ENCODE measurements at regions not wholly inside any gene's neighbourhood (a gene's known extent, or its start where the extent isn't known, plus 50 kb on each side); places are given as distances from the start of the nearest gene placed in this dataset.
"Not testable (repeated sequence)": the region's sequence is repeated elsewhere in the genome, so short reads cannot be mapped to it uniquely, and the experiment has no call there.

DNA sequence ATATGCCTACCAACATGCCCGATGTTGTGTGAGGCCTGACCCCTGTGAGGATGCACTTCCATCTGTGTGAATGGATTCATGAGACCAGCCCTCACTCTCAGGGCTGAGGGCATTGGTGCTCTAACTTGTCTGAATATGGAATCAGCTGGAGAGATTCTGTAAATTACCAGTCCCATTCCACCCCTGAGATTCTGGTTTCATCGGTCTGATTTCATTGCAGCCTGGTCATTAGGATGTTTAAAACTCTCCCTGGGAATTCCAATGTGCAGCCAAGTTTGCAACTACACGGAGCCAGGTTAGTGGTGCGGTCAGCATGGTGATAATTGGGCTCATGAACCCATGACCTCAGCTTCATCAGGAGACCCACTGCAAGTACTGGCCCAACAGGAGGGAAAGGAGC is 51.4 kb upstream of the TP53BP2 start:
- TF ChIP-seq, protein P1, sequence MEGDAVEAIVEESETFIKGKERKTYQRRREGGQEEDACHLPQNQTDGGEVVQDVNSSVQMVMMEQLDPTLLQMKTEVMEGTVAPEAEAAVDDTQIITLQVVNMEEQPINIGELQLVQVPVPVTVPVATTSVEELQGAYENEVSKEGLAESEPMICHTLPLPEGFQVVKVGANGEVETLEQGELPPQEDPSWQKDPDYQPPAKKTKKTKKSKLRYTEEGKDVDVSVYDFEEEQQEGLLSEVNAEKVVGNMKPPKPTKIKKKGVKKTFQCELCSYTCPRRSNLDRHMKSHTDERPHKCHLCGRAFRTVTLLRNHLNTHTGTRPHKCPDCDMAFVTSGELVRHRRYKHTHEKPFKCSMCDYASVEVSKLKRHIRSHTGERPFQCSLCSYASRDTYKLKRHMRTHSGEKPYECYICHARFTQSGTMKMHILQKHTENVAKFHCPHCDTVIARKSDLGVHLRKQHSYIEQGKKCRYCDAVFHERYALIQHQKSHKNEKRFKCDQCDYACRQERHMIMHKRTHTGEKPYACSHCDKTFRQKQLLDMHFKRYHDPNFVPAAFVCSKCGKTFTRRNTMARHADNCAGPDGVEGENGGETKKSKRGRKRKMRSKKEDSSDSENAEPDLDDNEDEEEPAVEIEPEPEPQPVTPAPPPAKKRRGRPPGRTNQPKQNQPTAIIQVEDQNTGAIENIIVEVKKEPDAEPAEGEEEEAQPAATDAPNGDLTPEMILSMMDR (IDR thresholded peaks at IDR 0.05): not testable (repeated sequence)
- not testable (repeated sequence) for TF ChIP-seq POLR2A (IDR thresholded peaks at IDR 0.05)

Data from testis (tissue), 2 donors.